ENCODE measurements at regions not wholly inside any gene's neighbourhood (a gene's known extent, or its start where the extent isn't known, plus 50 kb on each side); places are given as distances from the start of the nearest gene placed in this dataset.

GRCh38 chr12:115806000-115806399 lies 471.5 kb downstream of the MED13L start:
- Histone ChIP-seq H4K20me1 (ENCODE audit: low read depth) (no peaks in the 10 kb centered on the region), H2AFZ (replicated peaks) (no peak overlapping the region), H3K9me3 (ENCODE audit: low read depth) (no peaks in the 10 kb centered on the region), H3K4me3 (no peak overlapping the region), H3K36me3 (no peaks in the 10 kb centered on the region), H3K9ac (no peak overlapping the region), H3K4me1 (no peaks in the 10 kb centered on the region), H3K27ac (no peak overlapping the region), H3F3A (ENCODE audit: low read depth) (no peaks in the 10 kb centered on the region), H3K79me2 (ENCODE audit: low read depth) (no peaks in the 10 kb centered on the region), H3K4me2 (no peak overlapping the region), H3K27me3 (no peaks in the 10 kb centered on the region)
- H3K4me3 Mint-ChIP-seq = no peak overlapping the region
- no peaks in the 10 kb centered on the region for H3K9me3 Mint-ChIP-seq
- no peak overlapping the region for H3K27ac Mint-ChIP-seq
- DNase-seq (ENCODE audit: low spot score) = no peak
- H3K4me1 Mint-ChIP-seq = peaks cover 3% of the 10 kb centered on the region
- TF ChIP-seq EZH2phosphoT487 (IDR thresholded peaks at IDR 0.05) = no peak
- no peak for TF ChIP-seq EZH2 (IDR thresholded peaks at IDR 0.05)
- TF ChIP-seq, protein P1, sequence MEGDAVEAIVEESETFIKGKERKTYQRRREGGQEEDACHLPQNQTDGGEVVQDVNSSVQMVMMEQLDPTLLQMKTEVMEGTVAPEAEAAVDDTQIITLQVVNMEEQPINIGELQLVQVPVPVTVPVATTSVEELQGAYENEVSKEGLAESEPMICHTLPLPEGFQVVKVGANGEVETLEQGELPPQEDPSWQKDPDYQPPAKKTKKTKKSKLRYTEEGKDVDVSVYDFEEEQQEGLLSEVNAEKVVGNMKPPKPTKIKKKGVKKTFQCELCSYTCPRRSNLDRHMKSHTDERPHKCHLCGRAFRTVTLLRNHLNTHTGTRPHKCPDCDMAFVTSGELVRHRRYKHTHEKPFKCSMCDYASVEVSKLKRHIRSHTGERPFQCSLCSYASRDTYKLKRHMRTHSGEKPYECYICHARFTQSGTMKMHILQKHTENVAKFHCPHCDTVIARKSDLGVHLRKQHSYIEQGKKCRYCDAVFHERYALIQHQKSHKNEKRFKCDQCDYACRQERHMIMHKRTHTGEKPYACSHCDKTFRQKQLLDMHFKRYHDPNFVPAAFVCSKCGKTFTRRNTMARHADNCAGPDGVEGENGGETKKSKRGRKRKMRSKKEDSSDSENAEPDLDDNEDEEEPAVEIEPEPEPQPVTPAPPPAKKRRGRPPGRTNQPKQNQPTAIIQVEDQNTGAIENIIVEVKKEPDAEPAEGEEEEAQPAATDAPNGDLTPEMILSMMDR (IDR thresholded peaks at IDR 0.05) = no peak
- peaks cover 7% of the 10 kb centered on the region for H3K27me3 Mint-ChIP-seq (ENCODE audit: insufficient read depth, low read depth)
- no peaks in the 10 kb centered on the region for H3K36me3 Mint-ChIP-seq

DNA sequence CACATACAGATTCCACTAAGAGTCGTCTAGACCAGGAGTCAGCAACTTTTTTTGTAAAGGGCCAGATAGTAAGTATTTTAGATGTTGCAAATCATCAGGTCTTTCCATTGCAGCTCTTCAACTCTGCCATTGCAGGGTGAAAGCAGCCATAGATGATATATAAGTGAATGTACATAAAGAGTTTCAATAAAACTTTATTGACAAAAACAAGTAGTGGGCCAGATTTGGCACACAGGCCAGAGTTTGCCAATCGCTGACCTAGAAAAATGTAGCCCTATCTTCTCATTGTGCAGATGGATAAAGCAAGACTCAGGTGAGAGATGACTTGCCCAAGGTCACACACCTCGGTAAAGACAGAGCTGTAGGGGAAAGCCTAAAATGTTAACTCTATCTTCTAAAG lies 474.7 kb downstream of the MED13L start:
- Histone ChIP-seq H3K36me3 (no peaks in the 10 kb centered on the region), H3K27ac (no peak overlapping the region), H3K4me1 (no peaks in the 10 kb centered on the region), H4K20me1 (ENCODE audit: low read depth) (no peaks in the 10 kb centered on the region), H3K9me3 (ENCODE audit: low read depth) (no peaks in the 10 kb centered on the region), H3K4me2 (no peak overlapping the region), H3K9ac (no peak overlapping the region), H3K27me3 (no peaks in the 10 kb centered on the region), H2AFZ (replicated peaks) (no peak overlapping the region), H3K4me3 (no peak overlapping the region), H3F3A (ENCODE audit: low read depth) (no peaks in the 10 kb centered on the region), H3K79me2 (ENCODE audit: low read depth) (no peaks in the 10 kb centered on the region)
- Mint-ChIP-seq H3K9me3 (no peaks in the 10 kb centered on the region), H3K27ac (no peak overlapping the region), H3K36me3 (no peaks in the 10 kb centered on the region), H3K4me3 (no peak overlapping the region), H3K4me1 (peaks cover 3% of the 10 kb centered on the region), H3K27me3 (ENCODE audit: insufficient read depth, low read depth) (peaks cover 2% of the 10 kb centered on the region)
- DNase-seq (ENCODE audit: low spot score) = no peak
- TF ChIP-seq, protein P1 (IDR thresholded peaks at IDR 0.05) = no peak
- TF ChIP-seq EZH2 (IDR thresholded peaks at IDR 0.05) (no peak), EZH2phosphoT487 (IDR thresholded peaks at IDR 0.05) (no peak)

DNA sequence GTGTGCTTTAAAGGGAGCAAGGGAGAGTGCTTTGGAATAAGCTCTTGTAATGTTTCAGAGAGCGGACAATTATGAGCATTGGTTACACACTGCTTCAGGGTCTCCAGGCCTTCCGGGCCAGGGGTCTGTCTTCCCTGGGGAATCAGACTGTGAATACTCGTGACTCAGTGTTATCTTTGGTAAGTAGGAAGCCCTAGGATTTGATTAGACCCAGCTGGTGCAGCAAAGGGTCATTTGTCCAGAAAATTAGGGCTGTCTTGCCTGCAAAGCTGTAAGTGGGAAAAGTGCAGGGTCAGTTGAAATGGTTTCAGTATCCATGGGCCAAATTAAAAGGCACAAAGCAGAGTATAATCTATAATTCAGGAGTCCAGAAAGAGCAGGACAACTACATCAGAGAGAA lies 475.6 kb downstream of the MED13L start:
- H3K36me3 ChIP-seq = no peaks in the 10 kb centered on the region
- H3K4me1 ChIP-seq = no peaks in the 10 kb centered on the region
- H3K4me1 Mint-ChIP-seq = peaks cover 3% of the 10 kb centered on the region
- H3K27me3 Mint-ChIP-seq (ENCODE audit: insufficient read depth, low read depth) = peaks cover 2% of the 10 kb centered on the region
- no peak overlapping the region for H3K27ac Mint-ChIP-seq
- H3K79me2 ChIP-seq (ENCODE audit: low read depth) = no peaks in the 10 kb centered on the region
- H3K9me3 Mint-ChIP-seq = no peaks in the 10 kb centered on the region
- no peaks in the 10 kb centered on the region for H3F3A ChIP-seq (ENCODE audit: low read depth)
- H3K36me3 Mint-ChIP-seq = no peaks in the 10 kb centered on the region
- H2AFZ ChIP-seq (replicated peaks) = no peak overlapping the region
- no peak overlapping the region for H3K4me2 ChIP-seq
- no peak for DNase-seq (ENCODE audit: low spot score)
- H3K27me3 ChIP-seq = no peaks in the 10 kb centered on the region
- H4K20me1 ChIP-seq (ENCODE audit: low read depth) = no peaks in the 10 kb centered on the region
- no peak overlapping the region for H3K4me3 ChIP-seq
- H3K4me3 Mint-ChIP-seq = no peak overlapping the region
- H3K9ac ChIP-seq = no peak overlapping the region
- TF ChIP-seq EZH2 (IDR thresholded peaks at IDR 0.05) (no peak), EZH2phosphoT487 (IDR thresholded peaks at IDR 0.05) (no peak)
- TF ChIP-seq, protein P1 (IDR thresholded peaks at IDR 0.05) = no peak
- no peaks in the 10 kb centered on the region for H3K9me3 ChIP-seq (ENCODE audit: low read depth)
- no peak overlapping the region for H3K27ac ChIP-seq
